GM23338 (cell line): ENCODE measurements at regions not wholly inside any gene's neighbourhood (a gene's known extent, or its start where the extent isn't known, plus 50 kb on each side); places are given as distances from the start of the nearest gene placed in this dataset.

Experiments used
- ATAC-seq: fragments of 200-7000 bp; cut with Tn5 transposase; 3 replicates; pipeline ENCODE4 v1.9.1; 2020
- DNase-seq: peaks from one replicate; pipeline ENCODE4 v3.0.0-alpha.2; 2015; ENCODE audit warnings: low spot score
- H2AFZ ChIP-seq: fragments of 200-600 bp; sonication (generic); 2 replicates; pipeline ENCODE4 v1.8.0; 2016; ENCODE audit warnings: antibody characterized with exemption, mild to moderate bottlenecking, moderate library complexity
- H3F3A ChIP-seq: fragments of 200-600 bp; sonication (generic); replicated peaks from 2 replicates; pipeline ENCODE4 v1.8.0; 2017; ENCODE audit warnings: antibody characterized with exemption, mixed run types, low read depth
- H3K27ac ChIP-seq: fragments of 200-600 bp; sonication (generic); 2 replicates; pipeline ENCODE4 v1.6.1; 2016; ENCODE audit warnings: low read depth
- H3K27me3 ChIP-seq: fragments of 200-600 bp; sonication (generic); 2 replicates; pipeline ENCODE4 v1.8.0; 2016; ENCODE audit warnings: mild to moderate bottlenecking, mixed run types, moderate library complexity; ENCODE audit not compliant: insufficient read depth
- H3K36me3 ChIP-seq: fragments of 200-600 bp; sonication (generic); 2 replicates; pipeline ENCODE4 v1.8.0; 2016; ENCODE audit warnings: mild to moderate bottlenecking; ENCODE audit not compliant: insufficient read depth
- H3K4me1 ChIP-seq: fragments of 200-600 bp; sonication (generic); 2 replicates; pipeline ENCODE4 v1.8.0; 2016; ENCODE audit warnings: mild to moderate bottlenecking, moderate library complexity; ENCODE audit not compliant: insufficient read depth
- H3K4me2 ChIP-seq: fragments of 200-600 bp; sonication (generic); 2 replicates; pipeline ENCODE4 v1.7.1; 2017; ENCODE audit warnings: mixed run types
- H3K4me3 ChIP-seq: fragments of 200-600 bp; sonication (generic); 2 replicates; pipeline ENCODE4 v1.6.1; 2016; ENCODE audit warnings: mixed run types
- H3K79me2 ChIP-seq: fragments of 200-600 bp; sonication (generic); replicated peaks from 2 replicates; pipeline ENCODE4 v1.8.0; 2017; ENCODE audit warnings: mild to moderate bottlenecking; ENCODE audit not compliant: insufficient read depth
- H3K9me2 ChIP-seq: fragments of 200-600 bp; sonication (generic); 2 replicates; pipeline ENCODE4 v1.8.0; 2017; ENCODE audit not compliant: insufficient read depth
- H4K20me1 ChIP-seq: fragments of 200-600 bp; sonication (generic); replicated peaks from 2 replicates; pipeline ENCODE4 v1.8.0; 2017; ENCODE audit warnings: mild to moderate bottlenecking; ENCODE audit not compliant: insufficient read depth
- H3K27ac Mint-ChIP-seq: 2 replicates; pipeline ENCODE4 v1.8.0; 2020; ENCODE audit warnings: inconsistent platforms, mild to moderate bottlenecking, moderate library complexity, mixed read lengths
- H3K27me3 Mint-ChIP-seq: 3 replicates; pipeline ENCODE4 v1.8.0; 2022; ENCODE audit warnings: low read depth, mild to moderate bottlenecking, moderate library complexity, mixed read lengths, inconsistent platforms; ENCODE audit not compliant: insufficient read depth, poor library complexity
- H3K36me3 Mint-ChIP-seq: 3 replicates; pipeline ENCODE4 v1.8.0; 2021; ENCODE audit warnings: low read depth, mild to moderate bottlenecking, inconsistent platforms, moderate library complexity, mixed read lengths
- H3K4me1 Mint-ChIP-seq: 3 replicates; pipeline ENCODE4 v1.8.0; 2020; ENCODE audit warnings: mild to moderate bottlenecking, inconsistent platforms, mixed read lengths
- H3K4me3 Mint-ChIP-seq: 3 replicates; pipeline ENCODE4 v1.8.0; 2021; ENCODE audit warnings: moderate library complexity, mild to moderate bottlenecking, inconsistent platforms, mixed read lengths
- H3K9me3 Mint-ChIP-seq: 3 replicates; pipeline ENCODE4 v1.8.0; 2020; ENCODE audit warnings: moderate library complexity, mild to moderate bottlenecking, inconsistent platforms, mixed read lengths
- CREB1 ChIP-seq: fragments of 250-450 bp; sonication (Bioruptor Pico); IDR thresholded peaks from 2 replicates; pipeline ENCODE4 v1.5.0; 2020; ENCODE audit warnings: low read depth, mild to moderate bottlenecking, moderate library complexity
- JUNB ChIP-seq: IDR thresholded peaks from one replicate; pipeline ENCODE4 v1.6.1; 2016; ENCODE audit warnings: antibody characterized with exemption; ENCODE audit not compliant: unreplicated experiment
- NANOG ChIP-seq: IDR thresholded peaks from 2 replicates; pipeline ENCODE4 v1.6.1; 2016; ENCODE audit warnings: antibody characterized with exemption, borderline replicate concordance
- POLR2AphosphoS5 ChIP-seq: IDR thresholded peaks from 2 replicates; pipeline ENCODE4 v1.6.1; 2016; ENCODE audit warnings: antibody characterized with exemption, low read depth
- REST ChIP-seq: IDR thresholded peaks from one replicate; pipeline ENCODE4 v1.6.1; 2018; ENCODE audit warnings: antibody characterized with exemption; ENCODE audit not compliant: unreplicated experiment
- STAT1 ChIP-seq: IDR thresholded peaks from one replicate; pipeline ENCODE4 v1.6.1; 2016; ENCODE audit warnings: antibody characterized with exemption; ENCODE audit not compliant: unreplicated experiment
- ZNF331 ChIP-seq: fragments of 250-450 bp; sonication (Bioruptor Pico); IDR thresholded peaks from 2 replicates; pipeline ENCODE4 v1.5.0; 2020; ENCODE audit warnings: low read depth, mild to moderate bottlenecking, moderate library complexity
- TF ChIP-seq, protein P1 (sequence below): IDR thresholded peaks from 2 replicates; pipeline ENCODE4 v1.6.1; 2016; ENCODE audit warnings: antibody characterized with exemption
- TF ChIP-seq, protein P2 (sequence below), 2 experiments: fragments of 200-600 bp in 1 of 2; sonication (generic) in 1 of 2; conservative IDR thresholded peaks; 2 replicates each; pipeline versions ENCODE4 v1.5.1 to v1.6.1; 2016 to 2017; ENCODE audit warnings: antibody characterized with exemption in 2 of 2, low read depth in 2 of 2, mild to moderate bottlenecking in 2 of 2, moderate library complexity in 1 of 2

GRCh38 chr2:223142118-223142517 is 90.1 kb downstream of the KCNE4 start (continued):
- TF ChIP-seq, protein P1, sequence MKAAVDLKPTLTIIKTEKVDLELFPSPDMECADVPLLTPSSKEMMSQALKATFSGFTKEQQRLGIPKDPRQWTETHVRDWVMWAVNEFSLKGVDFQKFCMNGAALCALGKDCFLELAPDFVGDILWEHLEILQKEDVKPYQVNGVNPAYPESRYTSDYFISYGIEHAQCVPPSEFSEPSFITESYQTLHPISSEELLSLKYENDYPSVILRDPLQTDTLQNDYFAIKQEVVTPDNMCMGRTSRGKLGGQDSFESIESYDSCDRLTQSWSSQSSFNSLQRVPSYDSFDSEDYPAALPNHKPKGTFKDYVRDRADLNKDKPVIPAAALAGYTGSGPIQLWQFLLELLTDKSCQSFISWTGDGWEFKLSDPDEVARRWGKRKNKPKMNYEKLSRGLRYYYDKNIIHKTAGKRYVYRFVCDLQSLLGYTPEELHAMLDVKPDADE, result no peak
- TF ChIP-seq, protein P2, sequence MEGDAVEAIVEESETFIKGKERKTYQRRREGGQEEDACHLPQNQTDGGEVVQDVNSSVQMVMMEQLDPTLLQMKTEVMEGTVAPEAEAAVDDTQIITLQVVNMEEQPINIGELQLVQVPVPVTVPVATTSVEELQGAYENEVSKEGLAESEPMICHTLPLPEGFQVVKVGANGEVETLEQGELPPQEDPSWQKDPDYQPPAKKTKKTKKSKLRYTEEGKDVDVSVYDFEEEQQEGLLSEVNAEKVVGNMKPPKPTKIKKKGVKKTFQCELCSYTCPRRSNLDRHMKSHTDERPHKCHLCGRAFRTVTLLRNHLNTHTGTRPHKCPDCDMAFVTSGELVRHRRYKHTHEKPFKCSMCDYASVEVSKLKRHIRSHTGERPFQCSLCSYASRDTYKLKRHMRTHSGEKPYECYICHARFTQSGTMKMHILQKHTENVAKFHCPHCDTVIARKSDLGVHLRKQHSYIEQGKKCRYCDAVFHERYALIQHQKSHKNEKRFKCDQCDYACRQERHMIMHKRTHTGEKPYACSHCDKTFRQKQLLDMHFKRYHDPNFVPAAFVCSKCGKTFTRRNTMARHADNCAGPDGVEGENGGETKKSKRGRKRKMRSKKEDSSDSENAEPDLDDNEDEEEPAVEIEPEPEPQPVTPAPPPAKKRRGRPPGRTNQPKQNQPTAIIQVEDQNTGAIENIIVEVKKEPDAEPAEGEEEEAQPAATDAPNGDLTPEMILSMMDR (conservative IDR thresholded peaks at IDR 0.05; ENCODE audit: low read depth in 2 of 2), result no peak
- TF ChIP-seq POLR2AphosphoS5 (no peak), NANOG (no peak), ZNF331 (CRISPR knock-in tag) (no peak)

DNA sequence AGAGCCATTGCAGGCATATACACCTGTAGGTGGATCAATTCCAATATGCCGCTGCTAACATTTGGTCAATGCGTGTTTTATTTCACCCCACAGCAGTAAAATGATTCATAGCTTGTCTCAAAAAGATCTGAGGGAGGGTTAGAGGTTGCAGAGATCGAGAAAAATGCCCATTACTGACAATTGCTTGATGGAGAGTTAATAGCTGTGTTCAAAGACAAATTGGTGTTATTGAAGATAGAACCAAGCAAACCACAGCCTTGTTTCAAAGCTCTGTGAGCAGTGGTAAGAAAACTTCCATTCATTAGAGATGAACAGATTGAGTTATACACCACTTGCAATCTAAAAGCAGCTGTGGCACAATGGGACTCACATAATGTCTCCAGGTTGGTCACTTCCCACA is 95.4 kb downstream of the KCNE4 start:
- no peaks in the 10 kb centered on the region for H3K4me1 ChIP-seq
- H3K27ac ChIP-seq, result no peak overlapping the region
- Mint-ChIP-seq H3K4me3 (no peak overlapping the region), H3K27ac (no peak overlapping the region), H3K27me3 (peaks cover 2% of the 10 kb centered on the region), H3K4me1 (peaks cover 1% of the 10 kb centered on the region; the same call in 2 of the 3 replicates), H3K9me3 (no peaks in the 10 kb centered on the region), H3K36me3 (no peaks in the 10 kb centered on the region)
- H3K9me2 ChIP-seq, result no peaks in the 10 kb centered on the region
- DNase-seq, result no peak
- ATAC-seq, result no peak
- H3K79me2 ChIP-seq, result no peaks in the 10 kb centered on the region
- no peaks in the 10 kb centered on the region for H3K36me3 ChIP-seq
- H3F3A ChIP-seq, result no peaks in the 10 kb centered on the region
- no peak overlapping the region for H3K4me2 ChIP-seq
- no peaks in the 10 kb centered on the region for H3K27me3 ChIP-seq
- no peaks in the 10 kb centered on the region for H4K20me1 ChIP-seq
- H2AFZ ChIP-seq, result 0 out of 2 replicates have a peak overlapping the region, but pooled peaks have one; percentile 38
- H3K4me3 ChIP-seq, result no peak overlapping the region
- TF ChIP-seq REST (no peak), CREB1 (no peak), STAT1 (no peak), POLR2AphosphoS5 (no peak), JUNB (no peak)
- TF ChIP-seq, protein P1, result no peak
- TF ChIP-seq, protein P2 (conservative IDR thresholded peaks at IDR 0.05; ENCODE audit: low read depth in 2 of 2), result no peak
